Thymus (tissue), 11 donors: ENCODE measurements at regions not wholly inside any gene's neighbourhood (a gene's known extent, or its start where the extent isn't known, plus 50 kb on each side); places are given as distances from the start of the nearest gene placed in this dataset.
"Not testable (repeated sequence)": the region's sequence is repeated elsewhere in the genome, so short reads cannot be mapped to it uniquely, and the experiment has no call there.

Experiments
- DNase-seq, 9 donors: peaks; one replicate each; pipeline ENCODE4 v3.0.0-alpha.2; 2013; ENCODE audit warnings: low spot score in 9 of 9, low read depth in 6 of 9, missing footprints in 1 of 9
- H3K27ac ChIP-seq, 2 donors: one replicate each; pipeline ENCODE4 v1.5.1; 2013; ENCODE audit warnings: control low read depth in 1 of 2, low read depth in 1 of 2, low read length in 1 of 2, mild to moderate bottlenecking in 1 of 2, moderate library complexity in 1 of 2
- H3K27me3 ChIP-seq, 2 donors: one replicate each; pipeline ENCODE4 v1.5.1; 2013; ENCODE audit warnings: low read length in 1 of 2; ENCODE audit not compliant: control insufficient read depth in 2 of 2, insufficient read depth in 1 of 2
- H3K36me3 ChIP-seq, 2 donors: one replicate each; pipeline ENCODE4 v1.5.1; 2013; ENCODE audit warnings: low read length in 1 of 2, mild to moderate bottlenecking in 1 of 2, moderate library complexity in 1 of 2; ENCODE audit not compliant: control insufficient read depth in 2 of 2, insufficient read depth in 2 of 2
- H3K4me1 ChIP-seq, 2 donors: one replicate each; pipeline ENCODE4 v1.5.1; 2013; ENCODE audit warnings: low read length in 2 of 2; ENCODE audit not compliant: control insufficient read depth in 2 of 2, insufficient read depth in 2 of 2
- H3K4me3 ChIP-seq, 2 donors: one replicate each; pipeline ENCODE4 v1.5.1; 2013; ENCODE audit warnings: low read length in 2 of 2, control low read depth in 1 of 2, mild to moderate bottlenecking in 1 of 2
- H3K9me3 ChIP-seq, 2 donors: one replicate each; pipeline ENCODE4 v1.5.1; 2013; ENCODE audit warnings: low read length in 1 of 2, mild to moderate bottlenecking in 1 of 2; ENCODE audit not compliant: control insufficient read depth in 2 of 2, insufficient read depth in 1 of 2
- WGBS: extraction: QIAGEN DNeasy Blood & Tissue Kit; methylation state at CpG from one replicate; pipeline ENCODE4 v1.1.7; 2013; 5-methylcytosine and 5-hydroxymethylcytosine counted together
- donor health status: healthy.

- H3K27me3 ChIP-seq = not testable (repeated sequence)
Observed at GRCh38 chr17:54712798-54713197, 187.9 kb upstream of the TOM1L1 start.

GRCh38 chr17:54718286-54718685 lies 182.4 kb upstream of the TOM1L1 start:
- no peak overlapping the region for H3K4me3 ChIP-seq
- H3K27ac ChIP-seq = no peak overlapping the region
- no peaks in the 10 kb centered on the region for H3K36me3 ChIP-seq
- no peaks in the 10 kb centered on the region for H3K27me3 ChIP-seq
- DNase-seq = no peak
- WGBS = 84% methylated on average over 2 of the region's 2 CpGs
- no peaks in the 10 kb centered on the region for H3K9me3 ChIP-seq
- no peaks in the 10 kb centered on the region for H3K4me1 ChIP-seq

More at GRCh38 chr17:54712798-54713197, 187.9 kb upstream of the TOM1L1 start:
- WGBS = 26% methylated on average over 4 of the region's 4 CpGs
- not testable (repeated sequence) for H3K4me1 ChIP-seq, DNase-seq, H3K9me3 ChIP-seq, H3K27ac ChIP-seq, H3K36me3 ChIP-seq, H3K4me3 ChIP-seq

GRCh38 chr17:54727624-54728023 lies 173.0 kb upstream of the TOM1L1 start:
- Histone ChIP-seq H3K9me3 (no peaks in the 10 kb centered on the region), H3K4me1 (no peaks in the 10 kb centered on the region), H3K36me3 (no peaks in the 10 kb centered on the region)

GRCh38 chr17:54736573-54736972 lies 164.1 kb upstream of the TOM1L1 start:
- Histone ChIP-seq H3K9me3 (no peaks in the 10 kb centered on the region), H3K27me3 (no peaks in the 10 kb centered on the region), H3K4me3 (no peak overlapping the region), H3K4me1 (no peaks in the 10 kb centered on the region), H3K27ac (no peak overlapping the region), H3K36me3 (no peaks in the 10 kb centered on the region)
- no peak for DNase-seq

More at GRCh38 chr17:54727624-54728023, 173.0 kb upstream of the TOM1L1 start:
- no peak for DNase-seq
- Histone ChIP-seq H3K4me3 (no peak overlapping the region), H3K27ac (no peak overlapping the region), H3K27me3 (no peaks in the 10 kb centered on the region)

GRCh38 chr17:54738496-54738895 lies 162.2 kb upstream of the TOM1L1 start:
- H3K27ac ChIP-seq = no peak overlapping the region
- no peaks in the 10 kb centered on the region for H3K36me3 ChIP-seq
- no peaks in the 10 kb centered on the region for H3K27me3 ChIP-seq
- H3K4me1 ChIP-seq = no peaks in the 10 kb centered on the region
- no peak for DNase-seq
- no peaks in the 10 kb centered on the region for H3K9me3 ChIP-seq
- WGBS = 95% methylated on average over 1 of the region's 1 CpG
- no peak overlapping the region for H3K4me3 ChIP-seq

GRCh38 chr17:54744750-54745149 lies 155.9 kb upstream of the TOM1L1 start:
- no peak overlapping the region for H3K4me3 ChIP-seq
- 92% methylated on average over 1 of the region's 1 CpG for WGBS
- DNase-seq = no peak
- no peaks in the 10 kb centered on the region for H3K36me3 ChIP-seq
- no peaks in the 10 kb centered on the region for H3K4me1 ChIP-seq
- no peak overlapping the region for H3K27ac ChIP-seq
- no peaks in the 10 kb centered on the region for H3K27me3 ChIP-seq
- H3K9me3 ChIP-seq = peaks cover 0 to 3% of the 10 kb centered on the region in 2 donors

- H3K9me3 ChIP-seq = peaks cover 0 to 4% of the 10 kb centered on the region in 2 donors
- no peak overlapping the region for H3K27ac ChIP-seq
- H3K4me3 ChIP-seq = no peak overlapping the region
- no peak for DNase-seq
- H3K27me3 ChIP-seq = no peaks in the 10 kb centered on the region
- H3K36me3 ChIP-seq = no peaks in the 10 kb centered on the region
- no peaks in the 10 kb centered on the region for H3K4me1 ChIP-seq
Observed at GRCh38 chr17:54745239-54745638, 155.4 kb upstream of the TOM1L1 start.

- no peak overlapping the region for H3K4me3 ChIP-seq
- H3K4me1 ChIP-seq = no peaks in the 10 kb centered on the region
- no peak overlapping the region for H3K27ac ChIP-seq
- H3K36me3 ChIP-seq = no peaks in the 10 kb centered on the region
- no peak for DNase-seq
- H3K27me3 ChIP-seq = no peaks in the 10 kb centered on the region
- 88% methylated on average over 5 of the region's 5 CpGs for WGBS
- H3K9me3 ChIP-seq = peaks cover 0 to 4% of the 10 kb centered on the region in 2 donors
Observed at GRCh38 chr17:54745862-54746261, 154.8 kb upstream of the TOM1L1 start.

GRCh38 chr17:54749157-54749556 lies 151.5 kb upstream of the TOM1L1 start:
- WGBS = 4% methylated on average over 1 of the region's 1 CpG
- Histone ChIP-seq H3K27me3 (no peaks in the 10 kb centered on the region), H3K9me3 (peaks cover 0 to 4% of the 10 kb centered on the region in 2 donors), H3K27ac (no peak overlapping the region), H3K4me3 (no peak overlapping the region), H3K36me3 (no peaks in the 10 kb centered on the region), H3K4me1 (no peaks in the 10 kb centered on the region)
- no peak for DNase-seq

- H3K4me1 ChIP-seq = no peaks in the 10 kb centered on the region
- WGBS = 73% methylated on average over 15 of the region's 15 CpGs
- peak in 1 of 9 donors; percentile 0 for DNase-seq
- no peaks in the 10 kb centered on the region for H3K27me3 ChIP-seq
- H3K36me3 ChIP-seq = no peaks in the 10 kb centered on the region
- H3K4me3 ChIP-seq = no peak overlapping the region
- H3K27ac ChIP-seq = no peak overlapping the region
- peaks cover 0 to 3% of the 10 kb centered on the region in 2 donors for H3K9me3 ChIP-seq
Observed at GRCh38 chr17:54754560-54754959, 146.1 kb upstream of the TOM1L1 start.
